Gastrocnemius medialis (tissue), 4 donors: ENCODE measurements at regions not wholly inside any gene's neighbourhood (a gene's known extent, or its start where the extent isn't known, plus 50 kb on each side); places are given as distances from the start of the nearest gene placed in this dataset.

Source experiments
- ATAC-seq, 2 donors: fragments of 150-250 bp; one replicate each; pipeline ENCODE4 v1.9.1; 2016
- DNase-seq, 2 donors: peaks; one replicate each; pipeline ENCODE4 v3.0.0-alpha.2; 2019
- H3K27ac ChIP-seq, 4 donors: fragments of 200-600 bp; sonication (generic); 1 replicate in 1 of 4; 2 replicates in 3 of 4; pipeline ENCODE4 v1.5.1; 2016 to 2018; ENCODE audit warnings: mild to moderate bottlenecking in 2 of 4, moderate library complexity in 1 of 4
- H3K27me3 ChIP-seq, 3 donors: fragments of 200-600 bp; sonication (generic) in 2 of 3; 1 replicate in 1 of 3; 2 replicates in 2 of 3; pipeline versions ENCODE4 v1.5.1 to v1.6.0; 2016 to 2019; ENCODE audit warnings: mild to moderate bottlenecking in 1 of 3, moderate library complexity in 1 of 3
- H3K36me3 ChIP-seq, 2 donors: fragments of 200-600 bp; sonication (generic) in 1 of 2; one replicate each; pipeline ENCODE4 v1.5.1; 2017 to 2018
- H3K4me1 ChIP-seq, 2 donors: fragments of 200-600 bp; sonication (generic) in 1 of 2; one replicate each; pipeline ENCODE4 v1.5.1; 2016 to 2017; ENCODE audit warnings: mild to moderate bottlenecking in 2 of 2
- H3K4me3 ChIP-seq, 4 donors: fragments of 200-600 bp; sonication (generic) in 3 of 4; 1 replicate in 1 of 4; 2 replicates in 3 of 4; pipeline ENCODE4 v1.5.1; 2016 to 2019; ENCODE audit warnings: mild to moderate bottlenecking in 2 of 4
- H3K9me3 ChIP-seq, 3 donors: fragments of 200-600 bp; sonication (generic) in 2 of 3; 1 replicate in 1 of 3; 2 replicates in 2 of 3; pipeline ENCODE4 v1.5.1; 2016 to 2019
- CTCF ChIP-seq, 5 experiments: fragments of 450-650 bp in 3 of 5; fragments of 200-600 bp in 2 of 5; sonication (generic) in 2 of 5; IDR thresholded peaks in 4 of 5; conservative IDR thresholded peaks in 1 of 5; 1 replicate in 4 of 5; 2 replicates in 1 of 5; pipeline ENCODE4 v1.5.1; 2016 to 2019; ENCODE audit warnings: antibody characterized with exemption in 5 of 5, mild to moderate bottlenecking in 3 of 5, moderate library complexity in 3 of 5
- POLR2A ChIP-seq, 2 donors: fragments of 450-650 bp; IDR thresholded peaks; one replicate each; pipeline ENCODE4 v1.6.1; 2017; ENCODE audit warnings: antibody characterized with exemption in 2 of 2, mild to moderate bottlenecking in 2 of 2, moderate library complexity in 2 of 2
- in situ Hi-C, 4 donors: fragments of 200-750 bp; cut with MboI; loops; one replicate each; pipeline versions ENCODE4 v1.15.0 to v1.8.0; 2017; ENCODE audit warnings: low sequenced_read_pairs in 4 of 4
- intact Hi-C: fragments of 100-400 bp; cut with DNase I; formaldehyde crosslinking; loops from one replicate; pipeline ENCODE4 v1.15.1; 2023; ENCODE audit warnings: low total_unique reads

GRCh38 chr6:98215531-98215930 lies 618.8 kb upstream of the POU3F2 start:
- intact Hi-C loops = no loop called here
- TF ChIP-seq CTCF (IDR thresholded peaks at IDR 0.05 in 4 of 5, conservative IDR thresholded peaks at IDR 0.05 in 1 of 5) (no peak), POLR2A (IDR thresholded peaks at IDR 0.05) (no peak)
- Histone ChIP-seq H3K36me3 (no peaks in the 10 kb centered on the region), H3K4me3 (no peak overlapping the region), H3K9me3 (no peaks in the 10 kb centered on the region), H3K27me3 (no peaks in the 10 kb centered on the region), H3K27ac (no peak overlapping the region), H3K4me1 (no peaks in the 10 kb centered on the region)
- in situ Hi-C loops = no loop called here
- ATAC-seq (no peak), DNase-seq (no peak)

- in situ Hi-C loops (no loop called here), intact Hi-C loops (no loop called here)
- no peaks in the 10 kb centered on the region for H3K27me3 ChIP-seq
- no peak overlapping the region for H3K4me3 ChIP-seq
- no peak for TF ChIP-seq CTCF (IDR thresholded peaks at IDR 0.05 in 4 of 5, conservative IDR thresholded peaks at IDR 0.05 in 1 of 5)
- TF ChIP-seq POLR2A (IDR thresholded peaks at IDR 0.05) = no peak
- H3K27ac ChIP-seq = no peak overlapping the region
- no peaks in the 10 kb centered on the region for H3K9me3 ChIP-seq
- no peaks in the 10 kb centered on the region for H3K36me3 ChIP-seq
- no peaks in the 10 kb centered on the region for H3K4me1 ChIP-seq
- ATAC-seq (no peak), DNase-seq (no peak)
These were observed 604.1 kb upstream of the POU3F2 start for GRCh38 chr6:98230250-98230649.

GRCh38 chr6:98239057-98239456 lies 595.3 kb upstream of the POU3F2 start:
- intact Hi-C loops = no loop called here
- no peak for ATAC-seq
- DNase-seq = no peak
- H3K9me3 ChIP-seq = no peaks in the 10 kb centered on the region
- no peaks in the 10 kb centered on the region for H3K4me1 ChIP-seq
- TF ChIP-seq POLR2A (IDR thresholded peaks at IDR 0.05) = no peak
- no peak for TF ChIP-seq CTCF (IDR thresholded peaks at IDR 0.05 in 4 of 5, conservative IDR thresholded peaks at IDR 0.05 in 1 of 5)
- H3K27ac ChIP-seq = no peak overlapping the region
- no peaks in the 10 kb centered on the region for H3K36me3 ChIP-seq
- in situ Hi-C loops = no loop called here
- no peak overlapping the region for H3K4me3 ChIP-seq
- no peaks in the 10 kb centered on the region for H3K27me3 ChIP-seq

GRCh38 chr6:98241630-98242029 lies 592.7 kb upstream of the POU3F2 start:
- H3K9me3 ChIP-seq = no peaks in the 10 kb centered on the region
- no peak overlapping the region for H3K4me3 ChIP-seq
- H3K36me3 ChIP-seq = no peaks in the 10 kb centered on the region
- H3K27ac ChIP-seq = no peak overlapping the region
- no peak for ATAC-seq
- no peak for TF ChIP-seq POLR2A (IDR thresholded peaks at IDR 0.05)
- no peak for TF ChIP-seq CTCF (IDR thresholded peaks at IDR 0.05 in 4 of 5, conservative IDR thresholded peaks at IDR 0.05 in 1 of 5)
- in situ Hi-C loops = no loop called here
- intact Hi-C loops = no loop called here
- no peaks in the 10 kb centered on the region for H3K4me1 ChIP-seq
- H3K27me3 ChIP-seq = no peaks in the 10 kb centered on the region
- no peak for DNase-seq

GRCh38 chr6:98254624-98255023 lies 579.8 kb upstream of the POU3F2 start:
- Histone ChIP-seq H3K27me3 (no peaks in the 10 kb centered on the region), H3K36me3 (no peaks in the 10 kb centered on the region), H3K27ac (no peak overlapping the region), H3K4me1 (no peaks in the 10 kb centered on the region), H3K4me3 (no peak overlapping the region), H3K9me3 (no peaks in the 10 kb centered on the region)
- TF ChIP-seq POLR2A (IDR thresholded peaks at IDR 0.05) (no peak), CTCF (IDR thresholded peaks at IDR 0.05 in 4 of 5, conservative IDR thresholded peaks at IDR 0.05 in 1 of 5) (no peak)
- no peak for ATAC-seq
- no peak for DNase-seq
- in situ Hi-C loops = no loop called here
- intact Hi-C loops = no loop called here
